Fibroblast of villous mesenchyme (primary cell): ENCODE measurements at regions not wholly inside any gene's neighbourhood (a gene's known extent, or its start where the extent isn't known, plus 50 kb on each side); places are given as distances from the start of the nearest gene placed in this dataset.

Experiments
- DNase-seq: peaks from one replicate; pipeline ENCODE4 v3.0.0-alpha.2; 2010; ENCODE audit warnings: low read depth
- H3K4me3 ChIP-seq: 2 replicates; pipeline ENCODE4 v1.5.1; 2011; ENCODE audit warnings: low read depth, mild to moderate bottlenecking, low read length
- TF ChIP-seq, protein P1 (sequence below): IDR thresholded peaks from 2 replicates; pipeline ENCODE4 v1.5.1; 2012; ENCODE audit warnings: low read depth, mild to moderate bottlenecking, low read length; ENCODE audit not compliant: insufficient read depth

DNA sequence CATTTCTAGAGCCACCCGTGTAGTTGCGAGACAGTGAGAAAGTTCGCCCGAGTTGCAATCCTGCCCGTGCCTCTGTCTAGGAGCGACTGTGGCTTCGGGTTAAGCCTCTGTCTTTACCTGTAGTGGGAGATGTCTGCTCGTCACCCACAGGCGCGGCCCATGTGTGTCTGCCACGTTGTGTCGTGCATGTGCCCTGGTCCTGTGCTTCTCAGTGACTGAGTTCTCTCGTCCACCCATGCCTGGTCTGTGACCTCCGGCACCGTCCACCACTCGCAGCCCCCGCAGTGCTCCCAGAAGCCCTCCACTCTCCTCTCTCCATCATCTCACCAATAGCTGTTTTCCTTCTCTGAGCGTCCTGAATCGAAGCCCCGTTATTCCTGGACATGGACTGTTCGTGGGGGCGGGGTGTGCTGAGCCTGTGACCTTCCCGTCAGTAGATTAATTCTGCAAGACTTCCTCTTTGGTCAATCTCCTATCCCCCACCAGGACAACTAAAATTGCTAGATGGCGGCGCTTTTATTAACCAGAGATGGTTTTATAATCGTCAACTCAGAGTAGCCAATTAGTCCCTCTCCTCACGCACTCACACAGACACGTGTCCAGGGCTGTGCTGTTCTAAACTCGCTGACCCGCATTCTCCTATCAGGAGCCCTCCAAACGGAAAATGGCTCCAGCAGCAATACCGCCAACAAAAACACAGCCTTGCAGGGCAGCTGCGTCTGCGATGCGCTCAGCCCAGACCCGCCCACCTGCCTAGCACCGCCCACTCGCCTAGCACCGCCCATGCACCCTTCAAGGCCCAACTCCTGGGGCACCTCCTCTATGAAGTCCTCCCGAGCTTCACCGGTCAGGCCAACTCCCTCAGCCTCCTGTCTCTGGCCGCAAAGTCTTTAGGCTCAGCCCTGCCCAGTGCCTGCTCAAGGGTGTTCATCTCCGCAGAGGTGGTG lies 119.4 kb downstream of the TWIST2 start:
- DNase-seq = no peak
- TF ChIP-seq, protein P1, sequence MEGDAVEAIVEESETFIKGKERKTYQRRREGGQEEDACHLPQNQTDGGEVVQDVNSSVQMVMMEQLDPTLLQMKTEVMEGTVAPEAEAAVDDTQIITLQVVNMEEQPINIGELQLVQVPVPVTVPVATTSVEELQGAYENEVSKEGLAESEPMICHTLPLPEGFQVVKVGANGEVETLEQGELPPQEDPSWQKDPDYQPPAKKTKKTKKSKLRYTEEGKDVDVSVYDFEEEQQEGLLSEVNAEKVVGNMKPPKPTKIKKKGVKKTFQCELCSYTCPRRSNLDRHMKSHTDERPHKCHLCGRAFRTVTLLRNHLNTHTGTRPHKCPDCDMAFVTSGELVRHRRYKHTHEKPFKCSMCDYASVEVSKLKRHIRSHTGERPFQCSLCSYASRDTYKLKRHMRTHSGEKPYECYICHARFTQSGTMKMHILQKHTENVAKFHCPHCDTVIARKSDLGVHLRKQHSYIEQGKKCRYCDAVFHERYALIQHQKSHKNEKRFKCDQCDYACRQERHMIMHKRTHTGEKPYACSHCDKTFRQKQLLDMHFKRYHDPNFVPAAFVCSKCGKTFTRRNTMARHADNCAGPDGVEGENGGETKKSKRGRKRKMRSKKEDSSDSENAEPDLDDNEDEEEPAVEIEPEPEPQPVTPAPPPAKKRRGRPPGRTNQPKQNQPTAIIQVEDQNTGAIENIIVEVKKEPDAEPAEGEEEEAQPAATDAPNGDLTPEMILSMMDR = no peak
- H3K4me3 ChIP-seq = no peak overlapping the region

DNA sequence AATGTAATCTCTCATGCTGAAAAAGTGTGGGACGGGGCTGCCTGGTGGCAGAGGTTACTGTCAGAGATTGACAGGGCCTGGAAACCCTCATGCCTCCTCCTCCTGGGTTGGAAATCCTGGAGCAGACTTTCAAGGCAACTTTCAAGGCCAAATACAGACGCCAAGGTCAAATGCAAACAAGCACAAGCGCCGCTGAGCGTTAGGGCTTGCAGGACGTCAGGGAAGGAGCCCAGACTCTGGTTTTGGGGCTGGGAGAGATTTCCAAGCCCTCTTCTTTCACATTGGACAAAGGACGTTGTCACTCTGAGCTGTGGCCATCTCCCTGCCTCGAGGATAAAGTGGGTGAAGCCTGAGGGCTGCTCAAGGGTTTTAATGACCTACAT lies 120.1 kb downstream of the TWIST2 start:
- no peak for DNase-seq
- TF ChIP-seq, protein P1 = no peak
- H3K4me3 ChIP-seq = no peak overlapping the region

DNA sequence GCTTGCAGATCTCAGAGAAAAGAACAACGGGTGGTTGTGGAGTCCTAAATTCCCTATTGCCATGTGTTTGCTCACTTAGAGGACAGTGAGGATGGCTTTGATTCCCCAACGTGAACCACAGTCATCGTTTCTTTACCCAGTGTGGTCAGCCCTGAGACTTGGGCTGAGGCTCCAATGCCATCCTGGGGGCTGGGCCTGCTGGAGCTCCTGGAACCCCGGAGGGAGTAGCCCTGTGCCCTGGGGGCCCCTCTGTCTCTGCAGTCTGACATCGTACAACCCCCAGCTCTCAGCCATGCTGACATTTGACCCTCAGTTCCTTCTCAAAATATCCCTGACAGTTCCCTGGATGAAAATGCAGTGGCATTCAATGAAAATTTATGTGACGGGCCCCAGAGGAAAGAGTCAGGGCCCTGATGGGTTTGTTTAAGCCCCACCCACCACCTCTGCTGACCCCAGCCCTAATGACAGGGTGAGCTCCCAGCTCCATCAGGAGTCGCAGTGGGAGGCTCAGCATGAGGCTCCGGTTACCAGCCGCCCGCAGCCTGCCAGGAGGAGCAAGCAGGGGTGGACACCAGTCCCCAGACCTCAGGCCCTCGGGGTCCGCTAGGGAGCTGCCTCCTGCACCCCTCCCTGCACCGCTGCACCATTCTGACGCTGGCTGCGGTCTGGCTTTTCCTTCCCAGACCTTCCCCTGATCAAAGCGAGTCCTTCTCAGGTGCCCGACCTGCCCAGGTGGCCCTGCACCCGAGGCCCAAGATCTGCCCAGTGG lies 120.9 kb downstream of the TWIST2 start:
- TF ChIP-seq, protein P1 = no peak
- no peak overlapping the region for H3K4me3 ChIP-seq

DNA sequence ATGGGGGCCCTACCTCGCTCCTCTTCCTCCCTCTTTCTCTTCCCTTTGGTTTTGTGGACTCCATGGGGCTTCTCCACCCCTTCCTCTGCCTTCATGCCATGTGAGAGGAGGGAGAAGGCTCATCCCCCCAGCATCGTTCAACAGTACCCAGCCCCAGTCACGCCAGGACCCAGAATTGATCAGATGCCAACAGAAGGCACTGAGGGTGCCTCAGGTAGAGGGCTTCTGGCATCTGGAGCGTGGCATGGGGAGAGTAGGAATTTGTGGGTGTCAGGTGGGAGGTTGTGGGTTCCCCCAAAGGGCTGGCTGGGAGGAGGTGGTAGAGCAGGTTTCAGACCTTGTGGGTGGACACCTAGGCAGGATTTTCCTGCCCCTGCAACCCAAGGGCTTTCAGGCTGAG lies 122.0 kb downstream of the TWIST2 start:
- DNase-seq = no peak
- TF ChIP-seq, protein P1 = no peak
- H3K4me3 ChIP-seq = no peak overlapping the region

More for the DNA sequence above, 120.9 kb downstream of the TWIST2 start:
- DNase-seq = no peak

DNA sequence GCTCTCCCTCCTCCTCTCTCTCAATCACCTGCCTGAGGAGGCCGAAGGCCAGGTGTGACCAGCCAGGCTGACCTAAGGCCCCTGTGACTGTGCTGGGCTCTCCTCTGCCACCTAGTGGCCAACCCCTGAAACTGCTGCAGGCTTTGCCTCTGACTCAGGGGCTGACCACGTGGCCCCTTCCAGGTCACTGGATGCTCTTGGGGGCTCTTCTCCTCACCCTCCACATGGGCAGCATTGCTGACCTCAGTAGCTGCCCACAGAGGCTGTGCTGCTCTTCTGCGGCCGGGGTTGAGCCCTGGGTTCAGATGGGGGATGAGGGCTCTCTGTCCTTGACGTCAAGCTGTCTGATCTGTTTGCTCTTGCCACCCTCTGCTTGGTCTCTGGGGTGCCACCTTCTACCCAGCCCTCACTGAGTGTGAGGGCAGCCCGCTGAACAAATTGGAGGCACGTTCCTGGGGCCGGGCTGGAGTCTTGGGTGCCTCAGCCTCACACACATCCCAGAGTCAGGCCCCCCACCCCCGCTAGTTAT lies 122.7 kb downstream of the TWIST2 start:
- DNase-seq = peak; percentile 62
- TF ChIP-seq, protein P1 = peak; percentile 100
- no peak overlapping the region for H3K4me3 ChIP-seq

DNA sequence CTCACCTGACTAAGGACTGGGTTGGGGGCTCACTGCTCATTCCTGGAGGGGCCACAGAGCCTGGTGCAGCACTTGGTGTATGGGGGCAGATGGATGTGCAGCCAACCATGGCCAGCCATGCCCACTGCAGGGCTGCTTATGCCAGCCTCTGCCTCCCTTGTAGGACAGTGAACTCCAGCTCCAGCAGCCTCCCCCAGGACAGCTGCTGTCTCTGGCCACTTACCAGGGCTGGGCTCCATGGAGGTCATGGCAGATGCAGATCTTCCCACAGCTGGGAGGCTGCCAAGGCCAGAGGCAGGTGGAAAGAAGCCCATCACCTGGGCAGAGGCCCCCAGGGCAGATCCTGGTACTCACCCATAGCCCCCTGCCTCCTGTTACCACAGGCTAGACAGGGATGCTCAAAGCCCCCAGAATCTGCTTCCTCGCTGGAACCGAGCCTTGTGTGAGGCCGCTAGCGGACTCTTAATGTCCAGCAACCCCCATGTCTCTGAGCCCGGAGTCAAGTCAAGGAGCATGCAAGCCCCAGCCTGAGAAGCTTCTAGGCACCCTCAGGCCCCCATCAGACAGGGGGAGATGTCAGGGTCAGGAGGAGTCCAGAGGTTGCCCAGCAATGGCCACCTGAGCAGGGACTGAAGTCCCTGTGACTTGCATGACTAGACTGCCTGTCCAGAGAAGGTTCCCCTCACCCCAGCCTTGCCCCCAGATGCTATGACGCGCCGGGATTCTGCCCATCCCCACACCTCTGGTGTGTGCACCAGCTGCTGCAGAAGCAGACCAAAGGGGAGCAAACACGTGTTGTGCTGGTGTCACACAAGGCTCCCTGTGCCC lies 123.6 kb downstream of the TWIST2 start:
- H3K4me3 ChIP-seq = no peak overlapping the region
- no peak for DNase-seq
- TF ChIP-seq, protein P1 = no peak
